ENCODE measurements at regions not wholly inside any gene's neighbourhood (a gene's known extent, or its start where the extent isn't known, plus 50 kb on each side); places are given as distances from the start of the nearest gene placed in this dataset.

DNA sequence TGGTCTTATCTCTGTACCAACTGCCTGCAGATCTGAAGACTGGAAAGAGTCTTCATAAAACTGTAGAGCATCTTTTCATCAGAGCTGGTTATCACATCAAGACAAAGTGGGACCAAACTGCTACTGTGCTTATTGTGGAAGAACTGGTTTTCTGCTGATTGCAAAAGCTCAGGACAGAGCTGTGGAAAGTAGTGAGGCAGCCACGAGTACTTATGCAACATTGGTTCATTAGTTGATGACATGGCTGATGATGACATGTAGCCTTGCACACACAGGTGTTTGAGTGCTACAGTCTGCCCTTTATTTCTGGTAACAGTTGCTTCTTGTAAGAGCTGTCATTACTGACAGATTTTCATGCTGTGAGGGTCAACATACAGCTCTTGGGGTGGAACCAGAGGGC lies 185.4 kb upstream of the GUCY1A2 start:
- TF ChIP-seq, protein P1, sequence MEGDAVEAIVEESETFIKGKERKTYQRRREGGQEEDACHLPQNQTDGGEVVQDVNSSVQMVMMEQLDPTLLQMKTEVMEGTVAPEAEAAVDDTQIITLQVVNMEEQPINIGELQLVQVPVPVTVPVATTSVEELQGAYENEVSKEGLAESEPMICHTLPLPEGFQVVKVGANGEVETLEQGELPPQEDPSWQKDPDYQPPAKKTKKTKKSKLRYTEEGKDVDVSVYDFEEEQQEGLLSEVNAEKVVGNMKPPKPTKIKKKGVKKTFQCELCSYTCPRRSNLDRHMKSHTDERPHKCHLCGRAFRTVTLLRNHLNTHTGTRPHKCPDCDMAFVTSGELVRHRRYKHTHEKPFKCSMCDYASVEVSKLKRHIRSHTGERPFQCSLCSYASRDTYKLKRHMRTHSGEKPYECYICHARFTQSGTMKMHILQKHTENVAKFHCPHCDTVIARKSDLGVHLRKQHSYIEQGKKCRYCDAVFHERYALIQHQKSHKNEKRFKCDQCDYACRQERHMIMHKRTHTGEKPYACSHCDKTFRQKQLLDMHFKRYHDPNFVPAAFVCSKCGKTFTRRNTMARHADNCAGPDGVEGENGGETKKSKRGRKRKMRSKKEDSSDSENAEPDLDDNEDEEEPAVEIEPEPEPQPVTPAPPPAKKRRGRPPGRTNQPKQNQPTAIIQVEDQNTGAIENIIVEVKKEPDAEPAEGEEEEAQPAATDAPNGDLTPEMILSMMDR (IDR thresholded peaks at IDR 0.05; ENCODE audit: insufficient read depth, low read depth, low read length), result no peak
- no peak overlapping the region for H3K4me3 ChIP-seq (ENCODE audit: low read depth, low read length)
- DNase-seq (ENCODE audit: low read depth), result no peak

DNA sequence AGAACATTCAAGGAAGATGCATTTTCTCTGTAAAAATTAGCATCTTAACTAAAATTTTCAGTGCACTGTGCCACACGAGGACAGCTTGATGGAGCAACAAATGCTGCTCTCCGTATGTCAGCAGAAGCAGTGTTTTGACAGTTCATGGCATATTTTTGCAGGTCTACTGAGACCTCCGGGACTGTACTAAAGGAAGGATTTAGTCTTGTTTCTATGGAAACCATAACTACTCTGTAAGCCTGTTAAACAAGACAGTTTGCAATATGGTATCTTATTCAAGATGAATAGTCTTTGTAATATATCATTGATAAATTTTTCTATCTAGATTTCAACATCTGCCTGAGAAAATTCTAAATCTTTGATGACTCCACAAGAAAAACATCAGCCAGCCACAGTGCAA lies 184.0 kb upstream of the GUCY1A2 start:
- H3K4me3 ChIP-seq (ENCODE audit: low read depth, low read length), result no peak overlapping the region

DNA sequence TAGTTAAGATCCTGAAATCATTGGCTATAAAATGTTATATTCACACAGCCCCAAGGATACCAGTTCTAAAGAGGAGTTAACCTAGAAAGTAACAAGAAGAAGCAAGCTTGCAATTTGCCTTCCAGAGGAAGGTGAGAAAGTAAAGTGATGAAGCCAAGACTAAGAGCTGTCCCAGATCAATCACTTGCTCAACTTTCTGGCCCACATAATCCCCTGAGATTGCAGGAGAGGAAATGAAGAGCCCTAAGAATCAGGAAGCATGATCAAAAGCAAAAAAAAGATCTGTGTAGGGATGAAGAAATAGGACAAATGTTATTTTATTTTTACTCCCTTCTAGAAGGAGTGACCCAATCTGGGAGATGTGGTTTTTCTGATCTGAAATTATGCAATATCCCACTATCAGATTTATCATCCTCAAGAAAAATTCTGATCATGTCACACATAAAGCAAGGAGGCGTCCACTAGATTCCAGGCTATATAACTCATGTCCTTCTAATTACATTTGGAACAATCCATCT lies 180.3 kb upstream of the GUCY1A2 start:
- TF ChIP-seq, protein P1 (IDR thresholded peaks at IDR 0.05; ENCODE audit: insufficient read depth, low read depth, low read length), result no peak
- no peak for DNase-seq (ENCODE audit: low read depth)
- no peak overlapping the region for H3K4me3 ChIP-seq (ENCODE audit: low read depth, low read length)

More for the DNA sequence above, 184.0 kb upstream of the GUCY1A2 start:
- no peak for DNase-seq (ENCODE audit: low read depth)
- TF ChIP-seq, protein P1 (IDR thresholded peaks at IDR 0.05; ENCODE audit: insufficient read depth, low read depth, low read length), result no peak

DNA sequence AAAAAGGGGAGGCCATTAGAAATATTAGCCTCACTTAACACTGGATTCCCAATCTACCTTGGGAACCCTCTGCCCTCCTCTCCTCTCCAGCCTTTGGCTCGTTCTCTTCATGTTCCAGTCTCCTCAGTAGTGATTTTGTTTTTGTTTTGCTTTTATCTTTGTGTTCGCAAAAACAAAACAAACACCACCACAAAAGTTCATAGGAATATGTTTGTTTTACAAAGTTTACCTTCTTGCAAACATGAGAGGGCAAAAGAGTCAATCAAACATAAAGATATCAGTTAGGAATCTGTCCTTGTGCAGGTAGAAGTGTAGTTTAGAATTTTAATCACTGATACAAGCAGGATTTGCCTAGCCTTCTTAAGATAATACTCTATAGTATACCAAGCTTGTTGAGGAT lies 179.7 kb upstream of the GUCY1A2 start:
- H3K4me3 ChIP-seq (ENCODE audit: low read depth, low read length), result no peak overlapping the region
- DNase-seq (ENCODE audit: low read depth), result no peak
- TF ChIP-seq, protein P1 (IDR thresholded peaks at IDR 0.05; ENCODE audit: insufficient read depth, low read depth, low read length), result no peak

DNA sequence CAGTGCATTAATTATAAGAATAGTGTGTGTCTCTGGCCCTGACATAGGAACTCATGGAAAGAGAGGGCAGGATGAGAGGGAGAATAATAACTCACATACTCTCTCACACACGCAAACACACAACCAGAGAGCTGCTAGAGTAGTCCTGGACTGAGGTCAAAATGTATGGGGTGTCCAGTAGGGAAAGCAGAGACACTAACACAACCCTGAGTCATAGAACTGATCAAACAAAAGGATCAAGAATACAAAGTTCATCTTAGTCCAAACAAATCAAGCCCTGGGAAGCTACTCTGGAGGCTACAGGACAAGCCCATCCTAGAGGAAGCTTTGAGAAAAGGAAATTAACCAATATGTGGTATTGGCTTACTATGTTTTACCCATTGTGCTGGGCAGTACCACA lies 178.5 kb upstream of the GUCY1A2 start:
- TF ChIP-seq, protein P1 (IDR thresholded peaks at IDR 0.05; ENCODE audit: insufficient read depth, low read depth, low read length), result no peak
- no peak overlapping the region for H3K4me3 ChIP-seq (ENCODE audit: low read depth, low read length)
- no peak for DNase-seq (ENCODE audit: low read depth)

DNA sequence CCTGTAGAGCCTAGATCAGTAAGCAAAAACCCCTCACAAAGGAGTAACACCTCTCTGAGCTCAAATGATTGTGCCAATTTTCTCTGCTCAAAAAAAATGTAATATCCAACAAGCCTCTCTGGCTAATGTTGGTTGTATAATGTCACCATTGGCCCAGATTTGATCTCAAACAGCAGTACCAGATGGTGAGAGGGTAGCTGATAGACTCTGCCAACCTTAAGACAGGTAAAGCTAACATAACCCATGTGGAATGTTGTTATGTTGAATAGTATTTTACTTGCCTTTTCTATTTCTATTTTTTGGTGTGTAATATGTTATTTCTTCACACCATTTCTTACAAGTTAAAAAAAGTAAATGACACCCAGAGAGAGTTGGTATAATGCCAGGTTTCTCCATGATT lies 166.7 kb upstream of the GUCY1A2 start:
- no peak for DNase-seq (ENCODE audit: low read depth)
- TF ChIP-seq, protein P1 (IDR thresholded peaks at IDR 0.05; ENCODE audit: insufficient read depth, low read depth, low read length), result no peak
- no peak overlapping the region for H3K4me3 ChIP-seq (ENCODE audit: low read depth, low read length)

DNA sequence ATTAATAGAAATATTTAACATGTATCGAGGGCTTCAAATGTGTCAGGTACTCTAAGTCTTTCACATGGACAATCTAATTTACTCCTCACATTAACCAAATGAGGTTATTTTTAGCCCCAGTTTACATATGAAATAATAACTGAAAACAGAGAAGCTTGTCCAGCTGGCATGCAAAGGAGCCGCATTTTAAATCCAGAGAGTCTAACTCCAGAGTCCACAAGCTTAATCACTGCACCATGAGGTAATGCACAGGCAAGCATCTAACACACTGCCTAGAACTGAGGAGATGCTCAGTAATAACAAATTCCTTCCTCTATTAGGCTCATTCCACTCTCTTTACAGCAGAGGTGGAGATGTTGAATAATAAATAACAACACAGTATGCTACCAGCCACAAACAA lies 165.7 kb upstream of the GUCY1A2 start:
- DNase-seq (ENCODE audit: low read depth), result no peak
- TF ChIP-seq, protein P1 (IDR thresholded peaks at IDR 0.05; ENCODE audit: insufficient read depth, low read depth, low read length), result no peak
- no peak overlapping the region for H3K4me3 ChIP-seq (ENCODE audit: low read depth, low read length)

Measured in fibroblast of villous mesenchyme (primary cell).